SK-N-SH treated with all-trans-retinoic acid at 6 μM for 48 hours (cell line): ENCODE measurements at regions not wholly inside any gene's neighbourhood (a gene's known extent, or its start where the extent isn't known, plus 50 kb on each side); places are given as distances from the start of the nearest gene placed in this dataset.

Experiments used
- ATAC-seq: fragments of 200-7000 bp; cut with Tn5 transposase; 3 replicates; pipeline ENCODE4 v1.9.1; 2020; ENCODE audit warnings: mild to moderate bottlenecking, moderate library complexity
- ARNTL ChIP-seq: fragments of 450-650 bp; formaldehyde crosslinking; IDR thresholded peaks from 2 replicates; pipeline ENCODE4 v1.5.0; 2020; ENCODE audit warnings: low read depth, mild to moderate bottlenecking, moderate library complexity, borderline replicate concordance
- BACH2 ChIP-seq: fragments of 250-450 bp; sonication (Bioruptor Pico); IDR thresholded peaks from 2 replicates; pipeline ENCODE4 v1.9.0; 2021; ENCODE audit warnings: mild to moderate bottlenecking, borderline replicate concordance
- CSDC2 ChIP-seq: fragments of 250-450 bp; sonication (Bioruptor Pico); IDR thresholded peaks from 2 replicates; pipeline ENCODE4 v1.5.0; 2020; ENCODE audit warnings: mild to moderate bottlenecking, moderate library complexity
- CSRNP3 ChIP-seq: fragments of 250-450 bp; sonication (Bioruptor Pico); IDR thresholded peaks from 2 replicates; pipeline ENCODE4 v1.5.1; 2021; ENCODE audit warnings: mild to moderate bottlenecking, moderate library complexity
- ESRRG ChIP-seq: fragments of 250-450 bp; sonication (Bioruptor Pico); IDR thresholded peaks from 2 replicates; pipeline ENCODE4 v1.6.1; 2021; ENCODE audit warnings: mild to moderate bottlenecking
- GLIS3 ChIP-seq: fragments of 250-450 bp; sonication (Bioruptor Pico); IDR thresholded peaks from 2 replicates; pipeline ENCODE4 v1.5.0; 2020; ENCODE audit warnings: mild to moderate bottlenecking, moderate library complexity
- ISL1 ChIP-seq: fragments of 250-450 bp; sonication (Bioruptor Pico); IDR thresholded peaks from 2 replicates; pipeline ENCODE4 v2.1.2; 2022; ENCODE audit warnings: mild to moderate bottlenecking, moderate library complexity
- PATZ1 ChIP-seq: fragments of 250-450 bp; sonication (Bioruptor Pico); IDR thresholded peaks from 2 replicates; pipeline ENCODE4 v1.8.0; 2020; ENCODE audit warnings: mild to moderate bottlenecking, moderate library complexity, borderline replicate concordance
- POU6F1 ChIP-seq: fragments of 250-450 bp; sonication (Bioruptor Pico); IDR thresholded peaks from 2 replicates; pipeline ENCODE4 v1.8.0; 2021; ENCODE audit warnings: low read depth, mild to moderate bottlenecking, moderate library complexity, borderline replicate concordance
- PPARA ChIP-seq: fragments of 250-450 bp; sonication (Bioruptor Pico); IDR thresholded peaks from 2 replicates; pipeline ENCODE4 v1.5.0; 2020; ENCODE audit warnings: mild to moderate bottlenecking, borderline replicate concordance
- RARB ChIP-seq: fragments of 250-450 bp; sonication (Bioruptor Pico); IDR thresholded peaks from 2 replicates; pipeline ENCODE4 v1.8.0; 2021; ENCODE audit warnings: mild to moderate bottlenecking, moderate library complexity
- TCF4 ChIP-seq: fragments of 250-450 bp; sonication (Bioruptor Pico); IDR thresholded peaks from 2 replicates; pipeline ENCODE4 v1.8.0; 2021; ENCODE audit warnings: mild to moderate bottlenecking, moderate library complexity, borderline replicate concordance
- TOX ChIP-seq: fragments of 250-450 bp; sonication (Bioruptor Pico); IDR thresholded peaks from 2 replicates; pipeline ENCODE4 v1.8.0; 2021; ENCODE audit warnings: mild to moderate bottlenecking, moderate library complexity, borderline replicate concordance
- ZC3H10 ChIP-seq: fragments of 250-450 bp; sonication (Bioruptor Pico); IDR thresholded peaks from 2 replicates; pipeline ENCODE4 v1.5.1; 2021; ENCODE audit warnings: mild to moderate bottlenecking, moderate library complexity
- ZFP3 ChIP-seq: fragments of 250-450 bp; sonication (Bioruptor Pico); IDR thresholded peaks from 2 replicates; pipeline ENCODE4 v1.5.0; 2020; ENCODE audit warnings: mild to moderate bottlenecking, moderate library complexity
- ZFP30 ChIP-seq: fragments of 450-650 bp; formaldehyde crosslinking; IDR thresholded peaks from 2 replicates; pipeline ENCODE4 v1.5.0; 2022; ENCODE audit warnings: mild to moderate bottlenecking, moderate library complexity
- ZNF565 ChIP-seq: fragments of 450-650 bp; formaldehyde crosslinking; conservative IDR thresholded peaks from 2 replicates; pipeline ENCODE4 v1.5.0; 2020; ENCODE audit warnings: low read depth, mild to moderate bottlenecking, moderate library complexity
- ZNF70 ChIP-seq: fragments of 450-650 bp; formaldehyde crosslinking; IDR thresholded peaks from 2 replicates; pipeline ENCODE4 v1.5.0; 2020; ENCODE audit warnings: mild to moderate bottlenecking, moderate library complexity
- ZNF8 ChIP-seq: fragments of 450-650 bp; formaldehyde crosslinking; IDR thresholded peaks from 2 replicates; pipeline ENCODE4 v1.5.0; 2020; ENCODE audit warnings: mild to moderate bottlenecking, moderate library complexity

- ATAC-seq: no peak
Measured at GRCh38 chr7:9026121-9026520, 592.7 kb downstream of the NXPH1 start.

GRCh38 chr7:9028012-9028411 is 594.6 kb downstream of the NXPH1 start:
- no peak for ATAC-seq
- TF ChIP-seq ZFP30 (CRISPR knock-in tag) (no peak), CSDC2 (no peak), PATZ1 (CRISPR knock-in tag) (no peak), ISL1 (no peak), RARB (CRISPR knock-in tag) (no peak), BACH2 (CRISPR knock-in tag) (no peak), ESRRG (no peak), ARNTL (no peak), ZNF8 (CRISPR knock-in tag) (no peak), POU6F1 (CRISPR knock-in tag) (no peak), ZFP3 (CRISPR knock-in tag) (no peak), ZNF565 (CRISPR knock-in tag) (no peak)
- TF ChIP-seq, all 23 proteins: peak for 0

More at GRCh38 chr7:9026121-9026520, 592.7 kb downstream of the NXPH1 start:
- TF ChIP-seq ZNF8 (CRISPR knock-in tag) (no peak), ZNF70 (CRISPR knock-in tag) (no peak), ARNTL (no peak), PATZ1 (CRISPR knock-in tag) (no peak), ZC3H10 (CRISPR knock-in tag) (no peak), RARB (CRISPR knock-in tag) (no peak), ISL1 (no peak), ESRRG (no peak), ZFP30 (CRISPR knock-in tag) (no peak), CSRNP3 (CRISPR knock-in tag) (no peak), TCF4 (no peak), POU6F1 (CRISPR knock-in tag) (no peak), PPARA (CRISPR knock-in tag) (no peak), GLIS3 (CRISPR knock-in tag) (no peak), BACH2 (CRISPR knock-in tag) (no peak), CSDC2 (no peak), ZFP3 (CRISPR knock-in tag) (no peak), TOX (no peak)
- TF ChIP-seq, all 23 proteins: peak for 0

GRCh38 chr7:9029681-9030530 is 596.5 kb downstream of the NXPH1 start:
- TF ChIP-seq PATZ1 (CRISPR knock-in tag) (no peak), ZC3H10 (CRISPR knock-in tag) (no peak)

More at GRCh38 chr7:9029681-9030530, 596.5 kb downstream of the NXPH1 start:
- no peak for ATAC-seq
